HepG2 (cell line): ENCODE measurements at regions not wholly inside any gene's neighbourhood (a gene's known extent, or its start where the extent isn't known, plus 50 kb on each side); places are given as distances from the start of the nearest gene placed in this dataset.
A peak's percentile ranks its signal among the peaks of the same experiment; 100 is the strongest.

ENCODE experiments used
- ASH2L ChIP-seq: fragments of 300-600, 200-600 bp; sonication (generic); IDR thresholded peaks from 2 replicates; pipeline ENCODE4 v1.7.0; 2017; ENCODE audit warnings: low read depth, mild to moderate bottlenecking, moderate library complexity, mixed read lengths, low read length; ENCODE audit not compliant: insufficient read length
- ATF4 ChIP-seq, 2 experiments: fragments of 450-650 bp in 1 of 2; sonication (generic) in 1 of 2; formaldehyde crosslinking; IDR thresholded peaks; 2 replicates each; pipeline versions ENCODE4 v1.5.0 to v1.8.0; 2020 to 2022; ENCODE audit warnings: mild to moderate bottlenecking in 1 of 2, missing genetic modification reagents in 1 of 2
- ESRRA ChIP-seq: sonication (generic); formaldehyde crosslinking; IDR thresholded peaks from 2 replicates; pipeline ENCODE4 v1.5.1; 2020; ENCODE audit warnings: mild to moderate bottlenecking, low read depth, missing genetic modification reagents
- GFI1 ChIP-seq: sonication (generic); formaldehyde crosslinking; IDR thresholded peaks from 2 replicates; pipeline ENCODE4 v1.5.0; 2020; ENCODE audit warnings: missing genetic modification reagents, mild to moderate bottlenecking, borderline replicate concordance
- KDM5B ChIP-seq: sonication (generic); formaldehyde crosslinking; IDR thresholded peaks from 2 replicates; pipeline ENCODE4 v1.4.0; 2020; ENCODE audit warnings: missing genetic modification reagents, mild to moderate bottlenecking, borderline replicate concordance
- KLF6 ChIP-seq: IDR thresholded peaks from 2 replicates; pipeline ENCODE4 v1.8.0; 2016; ENCODE audit warnings: missing biosample characterization, missing genetic modification reagents
- KLF9 ChIP-seq: IDR thresholded peaks from 2 replicates; pipeline ENCODE4 v1.6.1; 2016; ENCODE audit warnings: low read depth
- LCORL ChIP-seq, 2 experiments: fragments of 450-650 bp in 1 of 2; sonication (generic) in 1 of 2; formaldehyde crosslinking in 1 of 2; IDR thresholded peaks; 2 replicates each; pipeline versions ENCODE4 v1.5.0 to v1.6.1; 2017 to 2020; ENCODE audit warnings: antibody characterized with exemption in 1 of 2, missing genetic modification reagents in 1 of 2
- MLLT10 ChIP-seq: sonication (generic); formaldehyde crosslinking; IDR thresholded peaks from 2 replicates; pipeline ENCODE4 v1.4.0; 2020; ENCODE audit warnings: missing genetic modification reagents
- MTA1 ChIP-seq: sonication (generic); formaldehyde crosslinking; IDR thresholded peaks from 2 replicates; pipeline ENCODE4 v1.4.0; 2020; ENCODE audit warnings: missing genetic modification reagents, mild to moderate bottlenecking, borderline replicate concordance
- MYNN ChIP-seq: sonication (generic); formaldehyde crosslinking; IDR thresholded peaks from 2 replicates; pipeline ENCODE4 v1.4.0; 2020; ENCODE audit warnings: mild to moderate bottlenecking, low read depth, missing genetic modification reagents
- NFYC ChIP-seq: IDR thresholded peaks from 2 replicates; pipeline ENCODE4 v1.6.1; 2016; ENCODE audit warnings: missing genetic modification reagents, missing compliant biosample characterization
- NONO ChIP-seq, 2 experiments: fragments of 450-650 bp in 1 of 2; sonication (generic) in 1 of 2; formaldehyde crosslinking in 1 of 2; IDR thresholded peaks in 1 of 2; conservative IDR thresholded peaks in 1 of 2; 2 replicates each; pipeline versions ENCODE4 v1.6.1 to v1.8.0; 2017 to 2022; ENCODE audit warnings: mild to moderate bottlenecking in 1 of 2, missing genetic modification reagents in 1 of 2, moderate library complexity in 1 of 2
- NR2F2 ChIP-seq: IDR thresholded peaks from 2 replicates; pipeline ENCODE4 v1.6.1; 2012; ENCODE audit warnings: low read depth, inconsistent platforms, borderline replicate concordance
- PATZ1 ChIP-seq: sonication (generic); formaldehyde crosslinking; IDR thresholded peaks from 2 replicates; pipeline ENCODE4 v1.4.0; 2020; ENCODE audit warnings: missing genetic modification reagents
- PBX3 ChIP-seq: sonication (generic); formaldehyde crosslinking; IDR thresholded peaks from 2 replicates; pipeline ENCODE4 v1.8.1; 2023; ENCODE audit warnings: missing genetic modification reagents, inconsistent platforms, borderline replicate concordance
- SMARCE1 ChIP-seq: fragments of 450-650 bp; IDR thresholded peaks from 2 replicates; pipeline ENCODE4 v1.6.1; 2017; ENCODE audit warnings: borderline replicate concordance
- ZKSCAN5 ChIP-seq: sonication (generic); formaldehyde crosslinking; IDR thresholded peaks from 2 replicates; pipeline ENCODE4 v1.5.1; 2020; ENCODE audit warnings: mild to moderate bottlenecking, missing genetic modification reagents
- ZNF10 ChIP-seq: sonication (generic); formaldehyde crosslinking; IDR thresholded peaks from 2 replicates; pipeline ENCODE4 v1.4.0; 2020; ENCODE audit warnings: mild to moderate bottlenecking, low read depth, missing genetic modification reagents, borderline replicate concordance
- ZNF337 ChIP-seq: sonication (generic); formaldehyde crosslinking; IDR thresholded peaks from 2 replicates; pipeline ENCODE4 v1.5.1; 2020; ENCODE audit warnings: missing genetic modification reagents, low read depth, mild to moderate bottlenecking, borderline replicate concordance
- ZNF460 ChIP-seq: sonication (generic); formaldehyde crosslinking; IDR thresholded peaks from 2 replicates; pipeline ENCODE4 v1.5.1; 2020; ENCODE audit warnings: missing genetic modification reagents, mild to moderate bottlenecking, borderline replicate concordance
- ZNF605 ChIP-seq: sonication (generic); formaldehyde crosslinking; IDR thresholded peaks from 2 replicates; pipeline ENCODE4 v1.8.0; 2022; ENCODE audit warnings: mild to moderate bottlenecking, missing genetic modification reagents
- ZNF749 ChIP-seq: sonication (generic); formaldehyde crosslinking; IDR thresholded peaks from 2 replicates; pipeline ENCODE4 v1.8.0; 2022; ENCODE audit warnings: mild to moderate bottlenecking, missing genetic modification reagents, moderate library complexity, borderline replicate concordance
- ZNF891 ChIP-seq: sonication (generic); formaldehyde crosslinking; IDR thresholded peaks from 2 replicates; pipeline ENCODE4 v1.5.0; 2020; ENCODE audit warnings: mild to moderate bottlenecking, missing genetic modification reagents
- ZZZ3 ChIP-seq: sonication (generic); formaldehyde crosslinking; IDR thresholded peaks from 2 replicates; pipeline ENCODE4 v1.4.0; 2020; ENCODE audit warnings: missing genetic modification reagents, mild to moderate bottlenecking, borderline replicate concordance

GRCh38 chr6:6723921-6724538 lies 135.5 kb downstream of the LY86 start (continued):
- TF ChIP-seq PATZ1 (CRISPR knock-in tag) (no peak), ATF4 (CRISPR knock-in tag; IDR thresholded peaks at IDR 0.05) (no peak), ASH2L (no peak), ZNF605 (CRISPR knock-in tag) (no peak), ZNF337 (CRISPR knock-in tag) (no peak), KDM5B (CRISPR knock-in tag) (peak; percentile 28; the same call in 1 of the 2 replicates), ZNF749 (CRISPR knock-in tag) (no peak), ZZZ3 (CRISPR knock-in tag) (no peak), KLF9 (no peak), ZKSCAN5 (CRISPR knock-in tag) (no peak), NR2F2 (no peak), MTA1 (CRISPR knock-in tag) (no peak), GFI1 (CRISPR knock-in tag) (0 out of 2 replicates have a peak, but pooled peaks have one; percentile 30), PBX3 (CRISPR knock-in tag) (no peak), SMARCE1 (no peak), ZNF891 (CRISPR knock-in tag) (no peak), MLLT10 (no peak), MYNN (CRISPR knock-in tag) (no peak), NFYC (CRISPR knock-in tag) (no peak), LCORL (IDR thresholded peaks at IDR 0.05) (no peak), LCORL (CRISPR knock-in tag; IDR thresholded peaks at IDR 0.05) (no peak), NONO (IDR thresholded peaks at IDR 0.05) (no peak), NONO (CRISPR knock-in tag; conservative IDR thresholded peaks at IDR 0.05) (no peak), ESRRA (CRISPR knock-in tag) (no peak), ZNF460 (CRISPR knock-in tag) (no peak), ZNF10 (no peak), KLF6 (no peak)
